HG02759 (cell line): ENCODE measurements at regions not wholly inside any gene's neighbourhood (a gene's known extent, or its start where the extent isn't known, plus 50 kb on each side); places are given as distances from the start of the nearest gene placed in this dataset.

Source experiments
- ATAC-seq: cut with Tn5 transposase; IDR thresholded peaks from one replicate; pipeline ENCODE4 v1.9.1; 2021; ENCODE audit warnings: mild to moderate bottlenecking, moderate library complexity; ENCODE audit not compliant: unreplicated experiment

- no peak for ATAC-seq
Measured at GRCh38 chr4:104418286-104418685, 76.4 kb downstream of the CXXC4 start.

- ATAC-seq, result peak; percentile 9
Measured at GRCh38 chr4:104417357-104417882, 77.3 kb downstream of the CXXC4 start.

- ATAC-seq, result peak; percentile 48
Measured at GRCh38 chr4:104416725-104417356, 77.9 kb downstream of the CXXC4 start.

GRCh38 chr4:104413487-104413886, 81.2 kb downstream of the CXXC4 start:
- no peak for ATAC-seq

- ATAC-seq, result no peak
Measured at GRCh38 chr4:104412344-104412743, 82.3 kb downstream of the CXXC4 start.

GRCh38 chr4:104411502-104411901, 83.2 kb downstream of the CXXC4 start:
- no peak for ATAC-seq

- ATAC-seq, result no peak
Measured at GRCh38 chr4:104408878-104409277, 85.8 kb downstream of the CXXC4 start.

- ATAC-seq, result no peak
Measured at GRCh38 chr4:104404361-104404760, 90.3 kb downstream of the CXXC4 start.

GRCh38 chr4:104395168-104395614, 99.5 kb downstream of the CXXC4 start:
- no peak for ATAC-seq

GRCh38 chr4:104394406-104395167, 100.1 kb downstream of the CXXC4 start:
- ATAC-seq, result no peak

GRCh38 chr4:104393655-104394324, 100.9 kb downstream of the CXXC4 start:
- ATAC-seq, result no peak

GRCh38 chr4:104385713-104386112, 109.0 kb downstream of the CXXC4 start:
- ATAC-seq, result no peak

- ATAC-seq, result no peak
Measured at GRCh38 chr4:104382961-104383360, 111.7 kb downstream of the CXXC4 start.

- ATAC-seq, result no peak
Measured at GRCh38 chr4:104381729-104382128, 113.0 kb downstream of the CXXC4 start.

GRCh38 chr4:104365618-104366017, 129.1 kb downstream of the CXXC4 start:
- ATAC-seq, result no peak

- no peak for ATAC-seq
Measured at GRCh38 chr4:104353481-104353880, 141.2 kb downstream of the CXXC4 start.

- peak; percentile 60 for ATAC-seq
Measured at GRCh38 chr4:104352211-104352610, 142.5 kb downstream of the CXXC4 start.

- ATAC-seq, result no peak
Measured at GRCh38 chr4:104351706-104352105, 143.0 kb downstream of the CXXC4 start.

GRCh38 chr4:104345598-104346242, 149.0 kb downstream of the CXXC4 start:
- no peak for ATAC-seq

- ATAC-seq, result no peak
Measured at GRCh38 chr4:104344342-104344980, 150.2 kb downstream of the CXXC4 start.

GRCh38 chr4:104334410-104334809, 160.3 kb downstream of the CXXC4 start:
- no peak for ATAC-seq
